Hepatocyte (in vitro differentiated cells): ENCODE measurements at regions not wholly inside any gene's neighbourhood (a gene's known extent, or its start where the extent isn't known, plus 50 kb on each side); places are given as distances from the start of the nearest gene placed in this dataset. TPM values are rescaled to one million over a fixed set of nuclear protein-coding genes. Genes with fewer than 3 reads are reported as not detected.

Source experiments
- DNase-seq: peaks from one replicate; pipeline ENCODE4 v3.0.0-alpha.2; 2016; ENCODE audit warnings: low spot score
- H2AFZ ChIP-seq: fragments of 200-600 bp; sonication (generic); 2 replicates; pipeline ENCODE4 v1.6.0; 2016; ENCODE audit warnings: antibody characterized with exemption, mild to moderate bottlenecking
- H3K27ac ChIP-seq: fragments of 200-600 bp; sonication (generic); 2 replicates; pipeline ENCODE4 v1.5.1; 2016; ENCODE audit warnings: mild to moderate bottlenecking
- H3K27me3 ChIP-seq: fragments of 200-600 bp; sonication (generic); 2 replicates; pipeline ENCODE4 v1.6.1; 2016
- H3K36me3 ChIP-seq: fragments of 200-600 bp; sonication (generic); replicated peaks from 2 replicates; pipeline ENCODE4 v1.5.1; 2016; ENCODE audit warnings: low read depth; ENCODE audit not compliant: insufficient read depth
- H3K4me1 ChIP-seq: fragments of 200-600 bp; sonication (generic); 2 replicates; pipeline ENCODE4 v1.5.1; 2016; ENCODE audit warnings: mild to moderate bottlenecking, moderate library complexity; ENCODE audit not compliant: insufficient read depth
- H3K4me2 ChIP-seq: fragments of 200-600 bp; sonication (generic); 2 replicates; pipeline ENCODE4 v1.6.0; 2016
- H3K4me3 ChIP-seq: fragments of 200-600 bp; sonication (generic); 2 replicates; pipeline ENCODE4 v1.5.1; 2016; ENCODE audit warnings: mild to moderate bottlenecking
- H3K79me2 ChIP-seq: fragments of 200-600 bp; sonication (generic); 2 replicates; pipeline ENCODE4 v1.6.0; 2017; ENCODE audit warnings: mild to moderate bottlenecking
- H3K9me2 ChIP-seq: fragments of 200-600 bp; sonication (generic); replicated peaks from 2 replicates; pipeline ENCODE4 v1.6.0; 2017; ENCODE audit warnings: mild to moderate bottlenecking; ENCODE audit not compliant: insufficient read depth
- H3K9me3 ChIP-seq: fragments of 200-600 bp; sonication (generic); 2 replicates; pipeline ENCODE4 v1.5.1; 2016; ENCODE audit warnings: low read depth, mild to moderate bottlenecking
- H4K20me1 ChIP-seq: fragments of 200-600 bp; sonication (generic); 2 replicates; pipeline ENCODE4 v1.6.0; 2016; ENCODE audit warnings: mild to moderate bottlenecking; ENCODE audit not compliant: insufficient read depth, poor library complexity, severe bottlenecking
- EZH2 ChIP-seq: fragments of 200-600 bp; sonication (generic); IDR thresholded peaks from 2 replicates; pipeline ENCODE4 v1.6.1; 2016; ENCODE audit warnings: antibody characterized with exemption, mild to moderate bottlenecking, borderline replicate concordance
- EZH2phosphoT487 ChIP-seq: fragments of 200-600 bp; sonication (generic); IDR thresholded peaks from one replicate; pipeline ENCODE4 v1.6.1; 2018; ENCODE audit warnings: antibody characterized with exemption, mild to moderate bottlenecking, low read depth, moderate library complexity; ENCODE audit not compliant: unreplicated experiment, severe bottlenecking
- WGBS: methylation state at CpG from one replicate; pipeline ENCODE4 v1.1.6; 2016; ENCODE audit warnings: low lambda C conversion rate; ENCODE audit errors: missing lambda C conversion rate; 5-methylcytosine and 5-hydroxymethylcytosine counted together
- small RNA-seq: library from RNA; depleted of rRNA; stranded (forward); fragments of <200 nt; gene quantifications from one replicate; pipeline ENCODE3, GENCODE V24; 2014
- TF ChIP-seq, protein P1 (sequence below): fragments of 200-600 bp; sonication (generic); IDR thresholded peaks from 2 replicates; pipeline ENCODE4 v1.5.1; 2016; ENCODE audit warnings: antibody characterized with exemption, mild to moderate bottlenecking; ENCODE audit not compliant: poor library complexity

- Histone ChIP-seq H3K36me3 (no peaks in the 10 kb centered on the region), H3K27me3 (no peaks in the 10 kb centered on the region), H3K27ac (no peak overlapping the region), H3K4me1 (no peaks in the 10 kb centered on the region), H3K79me2 (no peaks in the 10 kb centered on the region), H3K4me3 (no peak overlapping the region), H3K4me2 (no peak overlapping the region), H3K9me2 (no peaks in the 10 kb centered on the region), H3K9me3 (no peaks in the 10 kb centered on the region), H4K20me1 (no peaks in the 10 kb centered on the region), H2AFZ (no peak overlapping the region)
- TF ChIP-seq, protein P1, sequence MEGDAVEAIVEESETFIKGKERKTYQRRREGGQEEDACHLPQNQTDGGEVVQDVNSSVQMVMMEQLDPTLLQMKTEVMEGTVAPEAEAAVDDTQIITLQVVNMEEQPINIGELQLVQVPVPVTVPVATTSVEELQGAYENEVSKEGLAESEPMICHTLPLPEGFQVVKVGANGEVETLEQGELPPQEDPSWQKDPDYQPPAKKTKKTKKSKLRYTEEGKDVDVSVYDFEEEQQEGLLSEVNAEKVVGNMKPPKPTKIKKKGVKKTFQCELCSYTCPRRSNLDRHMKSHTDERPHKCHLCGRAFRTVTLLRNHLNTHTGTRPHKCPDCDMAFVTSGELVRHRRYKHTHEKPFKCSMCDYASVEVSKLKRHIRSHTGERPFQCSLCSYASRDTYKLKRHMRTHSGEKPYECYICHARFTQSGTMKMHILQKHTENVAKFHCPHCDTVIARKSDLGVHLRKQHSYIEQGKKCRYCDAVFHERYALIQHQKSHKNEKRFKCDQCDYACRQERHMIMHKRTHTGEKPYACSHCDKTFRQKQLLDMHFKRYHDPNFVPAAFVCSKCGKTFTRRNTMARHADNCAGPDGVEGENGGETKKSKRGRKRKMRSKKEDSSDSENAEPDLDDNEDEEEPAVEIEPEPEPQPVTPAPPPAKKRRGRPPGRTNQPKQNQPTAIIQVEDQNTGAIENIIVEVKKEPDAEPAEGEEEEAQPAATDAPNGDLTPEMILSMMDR = no peak
- no peak for TF ChIP-seq EZH2phosphoT487
- no peak for TF ChIP-seq EZH2
- 76% methylated on average over 3 of the region's 3 CpGs for WGBS
- no peak for DNase-seq
Measured at GRCh38 chr5:153432583-153432982, 57.9 kb upstream of the GRIA1 start.

- Histone ChIP-seq H3K9me2 (no peaks in the 10 kb centered on the region), H4K20me1 (no peaks in the 10 kb centered on the region), H3K36me3 (no peaks in the 10 kb centered on the region), H3K9me3 (no peaks in the 10 kb centered on the region), H2AFZ (no peak overlapping the region), H3K4me1 (no peaks in the 10 kb centered on the region), H3K4me2 (no peak overlapping the region), H3K79me2 (no peaks in the 10 kb centered on the region), H3K4me3 (no peak overlapping the region), H3K27me3 (no peaks in the 10 kb centered on the region), H3K27ac (no peak overlapping the region)
- DNase-seq = no peak
- TF ChIP-seq EZH2 = no peak
- TF ChIP-seq, protein P1 = no peak
- no peak for TF ChIP-seq EZH2phosphoT487
Measured at GRCh38 chr5:153437251-153437650, 53.2 kb upstream of the GRIA1 start.

DNA sequence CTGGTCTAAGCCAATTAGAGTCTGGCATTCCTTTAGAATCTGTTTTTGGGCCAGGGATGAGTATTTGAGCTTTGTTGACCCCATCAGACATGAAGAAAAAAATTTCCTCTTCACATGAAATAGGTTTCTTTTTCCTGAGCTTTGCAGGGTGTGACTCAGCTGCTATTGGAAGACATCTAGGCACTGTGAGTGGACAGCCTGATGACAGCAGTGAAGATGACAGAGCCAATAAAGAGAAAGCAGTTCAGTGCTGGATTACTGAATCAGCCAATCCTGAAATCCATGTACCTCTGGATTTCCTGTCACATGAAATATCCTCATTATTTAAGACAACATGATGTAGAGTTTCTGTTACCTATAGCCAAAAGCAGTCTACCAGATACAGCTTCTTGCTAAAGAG is 51.3 kb upstream of the GRIA1 start:
- Histone ChIP-seq H3K36me3 (no peaks in the 10 kb centered on the region), H3K79me2 (no peaks in the 10 kb centered on the region), H3K27me3 (no peaks in the 10 kb centered on the region), H3K4me3 (no peak overlapping the region), H3K9me3 (no peaks in the 10 kb centered on the region), H3K4me1 (no peaks in the 10 kb centered on the region), H2AFZ (no peak overlapping the region), H3K27ac (no peak overlapping the region), H3K9me2 (no peaks in the 10 kb centered on the region), H4K20me1 (no peaks in the 10 kb centered on the region), H3K4me2 (no peak overlapping the region)
- TF ChIP-seq EZH2 = no peak
- TF ChIP-seq, protein P1 = no peak
- TF ChIP-seq EZH2phosphoT487 = no peak
- DNase-seq = no peak

Small RNA genes lying in the stretch of these regions (small RNA-seq; reads per million reads assigned to genes)
- not detected for gene AC008571.1
